Prostate gland (tissue), 2 donors: ENCODE measurements at regions not wholly inside any gene's neighbourhood (a gene's known extent, or its start where the extent isn't known, plus 50 kb on each side); places are given as distances from the start of the nearest gene placed in this dataset.

ENCODE experiments used
- DNase-seq: peaks from one replicate; pipeline ENCODE4 v3.0.0-alpha.2; 2019; ENCODE audit warnings: low spot score
- H3K27ac ChIP-seq, 2 donors: fragments of 200-600 bp; sonication (generic); 2 replicates each; pipeline ENCODE4 v1.5.1; 2017 to 2019
- H3K27me3 ChIP-seq: fragments of 200-600 bp; sonication (generic); replicated peaks from 2 replicates; pipeline ENCODE4 v1.5.1; 2019; ENCODE audit not compliant: insufficient read depth
- H3K36me3 ChIP-seq, 2 donors: fragments of 200-600 bp; sonication (generic); 1 replicate in 1 of 2; 2 replicates in 1 of 2; pipeline versions ENCODE4 v1.5.1 to v1.8.1; 2017 to 2019
- H3K4me1 ChIP-seq: fragments of 200-600 bp; sonication (generic); replicated peaks from 2 replicates; pipeline ENCODE4 v1.5.1; 2019
- H3K4me3 ChIP-seq, 2 donors: fragments of 200-600 bp; sonication (generic); 2 replicates each; pipeline ENCODE4 v1.5.1; 2017 to 2019
- H3K9me3 ChIP-seq: fragments of 200-600 bp; sonication (generic); 2 replicates; pipeline ENCODE4 v1.5.1; 2017
- CTCF ChIP-seq, 4 experiments: fragments of 200-600 bp in 2 of 4; fragments of 450-650 bp in 2 of 4; sonication (generic) in 2 of 4; IDR thresholded peaks; 1 replicate in 3 of 4; 2 replicates in 1 of 4; pipeline ENCODE4 v1.5.1; 2016 to 2019; ENCODE audit warnings: antibody characterized with exemption in 4 of 4, mild to moderate bottlenecking in 2 of 4, moderate library complexity in 2 of 4
- POLR2A ChIP-seq: fragments of 450-650 bp; IDR thresholded peaks from one replicate; pipeline ENCODE4 v1.6.1; 2016; ENCODE audit warnings: antibody characterized with exemption, mild to moderate bottlenecking
- POLR2AphosphoS5 ChIP-seq: sonication (generic); formaldehyde crosslinking; IDR thresholded peaks from one replicate; pipeline ENCODE4 v1.6.1; 2017; ENCODE audit warnings: antibody characterized with exemption
- WGBS: methylation state at CpG from one replicate; pipeline ENCODE4 v1.1.5; 2018; 5-methylcytosine and 5-hydroxymethylcytosine counted together
- intact Hi-C: fragments of 100-400 bp; cut with DNase I; formaldehyde crosslinking; loops from one replicate; pipeline ENCODE4 v1.14.2; 2022

- WGBS = 61% methylated on average over 5 of the region's 5 CpGs
- DNase-seq = no peak
- no peak for TF ChIP-seq CTCF (IDR thresholded peaks at IDR 0.05)
- no peak for TF ChIP-seq POLR2AphosphoS5
- TF ChIP-seq POLR2A = no peak
These were observed 1367.4 kb upstream of the ACVR2A start for GRCh38 chr2:146477383-146477782.

GRCh38 chr2:146468578-146468977, 1376.3 kb upstream of the ACVR2A start:
- no peak for DNase-seq
- Histone ChIP-seq H3K36me3 (no peaks in the 10 kb centered on the region), H3K9me3 (no peaks in the 10 kb centered on the region), H3K27me3 (no peaks in the 10 kb centered on the region), H3K4me3 (no peak overlapping the region), H3K4me1 (no peaks in the 10 kb centered on the region), H3K27ac (no peak overlapping the region)
- 90% methylated on average over 3 of the region's 3 CpGs for WGBS
- intact Hi-C loops = no loop called here
- TF ChIP-seq POLR2A = no peak

More at GRCh38 chr2:146477383-146477782, 1367.4 kb upstream of the ACVR2A start:
- no peak overlapping the region for H3K27ac ChIP-seq
- intact Hi-C loops = no loop called here
- no peak overlapping the region for H3K4me3 ChIP-seq
- no peaks in the 10 kb centered on the region for H3K9me3 ChIP-seq
- no peaks in the 10 kb centered on the region for H3K36me3 ChIP-seq
- no peaks in the 10 kb centered on the region for H3K27me3 ChIP-seq
- H3K4me1 ChIP-seq = no peaks in the 10 kb centered on the region

- H3K4me1 ChIP-seq = no peaks in the 10 kb centered on the region
- H3K27ac ChIP-seq = no peak overlapping the region
- WGBS = 73% methylated on average over 3 of the region's 3 CpGs
- intact Hi-C loops = no loop called here
- H3K4me3 ChIP-seq = no peak overlapping the region
- H3K9me3 ChIP-seq = no peaks in the 10 kb centered on the region
- no peak for DNase-seq
- H3K36me3 ChIP-seq = no peaks in the 10 kb centered on the region
- TF ChIP-seq POLR2AphosphoS5 = no peak
- TF ChIP-seq POLR2A = no peak
- no peak for TF ChIP-seq CTCF (IDR thresholded peaks at IDR 0.05)
- H3K27me3 ChIP-seq = no peaks in the 10 kb centered on the region
These were observed 1377.4 kb upstream of the ACVR2A start for GRCh38 chr2:146467425-146467824.

GRCh38 chr2:146465460-146465859, 1379.4 kb upstream of the ACVR2A start:
- TF ChIP-seq CTCF (IDR thresholded peaks at IDR 0.05) = no peak
- no peak for TF ChIP-seq POLR2AphosphoS5
- no peak for TF ChIP-seq POLR2A

GRCh38 chr2:146461068-146461467, 1383.8 kb upstream of the ACVR2A start:
- Histone ChIP-seq H3K36me3 (no peaks in the 10 kb centered on the region), H3K4me1 (no peaks in the 10 kb centered on the region), H3K27me3 (no peaks in the 10 kb centered on the region), H3K9me3 (no peaks in the 10 kb centered on the region), H3K4me3 (no peak overlapping the region), H3K27ac (no peak overlapping the region)
- intact Hi-C loops = no loop called here
- TF ChIP-seq POLR2AphosphoS5 (no peak), CTCF (IDR thresholded peaks at IDR 0.05) (no peak), POLR2A (no peak)
- DNase-seq = no peak

More at GRCh38 chr2:146465460-146465859, 1379.4 kb upstream of the ACVR2A start:
- no peaks in the 10 kb centered on the region for H3K4me1 ChIP-seq
- intact Hi-C loops = no loop called here
- WGBS = 93% methylated on average over 7 of the region's 7 CpGs
- no peak overlapping the region for H3K27ac ChIP-seq
- H3K4me3 ChIP-seq = no peak overlapping the region
- H3K27me3 ChIP-seq = no peaks in the 10 kb centered on the region
- H3K9me3 ChIP-seq = no peaks in the 10 kb centered on the region
- no peak for DNase-seq
- H3K36me3 ChIP-seq = no peaks in the 10 kb centered on the region
